IMR-90 (cell line): ENCODE measurements at regions not wholly inside any gene's neighbourhood (a gene's known extent, or its start where the extent isn't known, plus 50 kb on each side); places are given as distances from the start of the nearest gene placed in this dataset.

Source experiments
- ATAC-seq: fragments of 200-7000 bp; cut with Tn5 transposase; 2 replicates; pipeline ENCODE4 v1.9.1; 2020; ENCODE audit warnings: low read depth, mild to moderate bottlenecking, moderate library complexity
- BruUV-seq: library from RNA; stranded (reverse); fragments of 400-500 nt; replicated peaks from 2 replicates; lab custom pipeline; 2021; lab: Mats Ljungman, UMichigan
- CTCF ChIA-PET: fragments of 300-600 bp; formaldehyde crosslinking; extraction: SDS; loops from one replicate; lab custom pipeline; 2021; ENCODE audit warnings: antibody characterized with exemption; lab: Yijun Ruan, JAX
- POLR2A ChIA-PET: fragments of 300-600 bp; sonication (Branson Sonifier 250); formaldehyde crosslinking; loops from one replicate; lab custom pipeline; 2022; ENCODE audit warnings: antibody characterized with exemption; ENCODE audit not compliant: unreplicated experiment; lab: Charles Lee
- DNase-seq: peaks from one replicate; pipeline ENCODE4 v3.0.0; 2013
- H2AFZ ChIP-seq: replicated peaks from 2 replicates; pipeline ENCODE3; 2013; ENCODE audit warnings: low read length, mild to moderate bottlenecking; ENCODE audit not compliant: poor library complexity
- H2AK5ac ChIP-seq: 2 replicates; pipeline ENCODE4 v1.6.1; 2013; ENCODE audit warnings: low read depth, low read length, inconsistent platforms
- H2AK9ac ChIP-seq: replicated peaks from 2 replicates; pipeline ENCODE3; 2013; ENCODE audit warnings: mild to moderate bottlenecking, low read depth, low read length, moderate library complexity; ENCODE audit not compliant: poor library complexity
- H2BK120ac ChIP-seq: 2 replicates; pipeline ENCODE4 v1.6.1; 2013; ENCODE audit warnings: low read depth, low read length, inconsistent platforms
- H2BK15ac ChIP-seq: 3 replicates; pipeline ENCODE4 v1.6.1; 2013; ENCODE audit warnings: low read depth, low read length, inconsistent platforms
- H2BK20ac ChIP-seq: 2 replicates; pipeline ENCODE4 v1.6.1; 2013; ENCODE audit warnings: low read depth, mild to moderate bottlenecking, inconsistent platforms, low read length, moderate library complexity
- H2BK5ac ChIP-seq: 2 replicates; pipeline ENCODE4 v1.6.1; 2013; ENCODE audit warnings: mild to moderate bottlenecking, low read depth, low read length, inconsistent platforms; ENCODE audit not compliant: poor library complexity, severe bottlenecking
- H3K14ac ChIP-seq: replicated peaks from 2 replicates; pipeline ENCODE4 v1.6.1; 2013; ENCODE audit warnings: low read depth, low read length, inconsistent platforms
- H3K18ac ChIP-seq: 2 replicates; pipeline ENCODE4 v1.6.1; 2013; ENCODE audit warnings: low read depth, low read length, control low read depth
- H3K23ac ChIP-seq: 2 replicates; pipeline ENCODE4 v1.6.1; 2013; ENCODE audit warnings: low read depth, low read length, inconsistent platforms
- H3K27ac ChIP-seq: 2 replicates; pipeline ENCODE4 v1.5.1; 2013; ENCODE audit warnings: mild to moderate bottlenecking, control low read depth, low read length; ENCODE audit not compliant: insufficient read depth
- H3K27me3 ChIP-seq: 2 replicates; pipeline ENCODE4 v1.6.1; 2013; ENCODE audit warnings: low read length; ENCODE audit not compliant: control insufficient read depth, insufficient read depth
- H3K36me3 ChIP-seq: 2 replicates; pipeline ENCODE4 v1.6.1; 2013; ENCODE audit warnings: low read length, mixed read lengths; ENCODE audit not compliant: control insufficient read depth, insufficient read depth
- H3K4ac ChIP-seq: 2 replicates; pipeline ENCODE4 v1.6.1; 2013; ENCODE audit warnings: low read depth, low read length, inconsistent platforms
- H3K4me1 ChIP-seq: 2 replicates; pipeline ENCODE4 v1.6.1; 2013; ENCODE audit warnings: low read length, mixed read lengths; ENCODE audit not compliant: control insufficient read depth, insufficient read depth
- H3K4me2 ChIP-seq: 2 replicates; pipeline ENCODE4 v1.6.1; 2013; ENCODE audit warnings: low read depth, mild to moderate bottlenecking, control low read depth, low read length, moderate library complexity
- H3K4me3 ChIP-seq: 2 replicates; pipeline ENCODE4 v1.5.1; 2013; ENCODE audit warnings: low read depth, mild to moderate bottlenecking, control low read depth, low read length, moderate library complexity; ENCODE audit not compliant: insufficient read depth
- H3K56ac ChIP-seq: 2 replicates; pipeline ENCODE4 v1.6.1; 2013; ENCODE audit warnings: low read length, inconsistent platforms; ENCODE audit not compliant: insufficient read depth; ENCODE audit errors: extremely low read depth
- H3K79me1 ChIP-seq, 2 experiments: 2 replicates each; pipeline ENCODE4 v1.6.1; 2013; ENCODE audit warnings: low read length in 2 of 2, inconsistent platforms in 1 of 2, low read depth in 1 of 2
- H3K9ac ChIP-seq: 2 replicates; pipeline ENCODE4 v1.6.1; 2013; ENCODE audit warnings: low read depth, low read length, control low read depth
- H3K9me1 ChIP-seq: 2 replicates; pipeline ENCODE4 v1.6.1; 2013; ENCODE audit warnings: low read length, inconsistent platforms; ENCODE audit not compliant: insufficient read depth
- H3K9me3 ChIP-seq: 2 replicates; pipeline ENCODE4 v1.6.1; 2013; ENCODE audit warnings: low read length; ENCODE audit not compliant: control insufficient read depth, insufficient read depth
- H4K20me1 ChIP-seq: 2 replicates; pipeline ENCODE4 v1.6.1; 2013; ENCODE audit warnings: low read length, inconsistent platforms; ENCODE audit not compliant: insufficient read depth
- H4K5ac ChIP-seq: 2 replicates; pipeline ENCODE4 v1.6.1; 2013; ENCODE audit warnings: mild to moderate bottlenecking, low read depth, low read length, control low read depth
- H4K8ac ChIP-seq, 2 experiments: 2 replicates each; pipeline ENCODE4 v1.6.1; 2013; ENCODE audit warnings: low read depth in 2 of 2, low read length in 2 of 2, control low read depth in 1 of 2, inconsistent platforms in 1 of 2
- H4K91ac ChIP-seq: 2 replicates; pipeline ENCODE4 v1.6.1; 2013; ENCODE audit warnings: low read depth, low read length, inconsistent platforms; ENCODE audit not compliant: insufficient read depth
- FOS ChIP-seq: fragments of 150-350 bp; IDR thresholded peaks from 2 replicates; pipeline ENCODE4 v1.6.1; 2016; ENCODE audit warnings: low read depth, low read length
- MAFK ChIP-seq: IDR thresholded peaks from 2 replicates; pipeline ENCODE4 v1.6.1; 2012; ENCODE audit warnings: low read depth, low read length, improper control_type of control experiment
- MAZ ChIP-seq: IDR thresholded peaks from 2 replicates; pipeline ENCODE4 v1.6.1; 2012; ENCODE audit warnings: low read depth, mild to moderate bottlenecking, low read length, improper control_type of control experiment, moderate library complexity, borderline replicate concordance
- WGBS, 2 experiments: methylation state at CpG; one replicate each; pipeline versions ENCODE4 v1.1.5 to v1.1.7; 2013; ENCODE audit warnings: missing lambda C conversion rate in 2 of 2; ENCODE audit not compliant: insufficient read length in 1 of 2; ENCODE audit errors: extremely low coverage in 2 of 2; 5-methylcytosine and 5-hydroxymethylcytosine counted together
- dilution Hi-C: fragments of 300-500 bp; cut with HindIII; formaldehyde crosslinking; loops from one replicate; pipeline ENCODE4 v1.14.3; 2018; ENCODE audit warnings: low sequenced_read_pairs; ENCODE audit not compliant: unreplicated experiment
- in situ Hi-C: fragments of 300-500 bp; cut with MboI; formaldehyde crosslinking; loops from 3 replicates; pipeline ENCODE4 v1.14.3; 2019; ENCODE audit warnings: low sequenced_read_pairs, inconsistent platforms, mixed read lengths
- intact Hi-C: fragments of 100-400 bp; cut with micrococcal nuclease; formaldehyde crosslinking; loops from 2 replicates; pipeline ENCODE4 v1.10.0; 2022
- TF ChIP-seq, protein P1 (sequence below): fragments of 150-350 bp; IDR thresholded peaks from 2 replicates; pipeline ENCODE4 v1.6.1; 2016; ENCODE audit warnings: low read depth, mild to moderate bottlenecking, low read length, moderate library complexity, borderline replicate concordance

DNA sequence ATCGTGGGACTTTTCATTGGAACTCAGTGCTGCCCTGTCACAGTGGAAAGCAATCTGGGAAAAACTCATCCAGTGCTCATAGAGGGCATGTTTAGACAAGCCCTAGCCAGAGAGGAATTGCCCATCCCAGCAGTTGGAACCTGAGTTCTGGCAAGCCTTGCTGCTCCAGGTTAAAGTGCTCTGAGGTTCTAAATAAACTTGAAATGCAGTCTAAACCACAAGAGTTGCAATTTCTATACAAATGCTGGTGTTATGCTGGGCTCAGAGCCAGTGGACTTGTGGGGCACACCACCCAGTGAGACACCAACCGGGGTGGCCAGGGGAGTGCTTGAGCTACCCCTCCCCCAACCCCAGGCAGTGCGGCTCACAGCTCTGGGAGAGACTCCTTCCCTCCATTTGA is 142.8 kb upstream of the PPP1R2C start:
- H3K56ac ChIP-seq: no peak overlapping the region
- intact Hi-C loops (no loop called here), dilution Hi-C loops (no loop called here), in situ Hi-C loops (no loop called here)
- WGBS, 2 experiments: no CpG with 5 or more reads among the region's 3 CpGs
- H3K4me3 ChIP-seq: no peak overlapping the region
- DNase-seq (no peak), ATAC-seq (no peak)
- H2BK20ac ChIP-seq: no peak overlapping the region
- H4K91ac ChIP-seq: no peak overlapping the region
- no peak overlapping the region for H3K23ac ChIP-seq
- no peak overlapping the region for H2BK5ac ChIP-seq
- H3K14ac ChIP-seq: no peak overlapping the region
- no peak overlapping the region for H3K4ac ChIP-seq
- ChIA-PET CTCF (no interaction called here), POLR2A (no interaction called here)
- no peaks in the 10 kb centered on the region for H3K36me3 ChIP-seq
- H4K20me1 ChIP-seq: no peaks in the 10 kb centered on the region
- TF ChIP-seq MAFK (no peak), MAZ (no peak), FOS (no peak)
- TF ChIP-seq, protein P1, sequence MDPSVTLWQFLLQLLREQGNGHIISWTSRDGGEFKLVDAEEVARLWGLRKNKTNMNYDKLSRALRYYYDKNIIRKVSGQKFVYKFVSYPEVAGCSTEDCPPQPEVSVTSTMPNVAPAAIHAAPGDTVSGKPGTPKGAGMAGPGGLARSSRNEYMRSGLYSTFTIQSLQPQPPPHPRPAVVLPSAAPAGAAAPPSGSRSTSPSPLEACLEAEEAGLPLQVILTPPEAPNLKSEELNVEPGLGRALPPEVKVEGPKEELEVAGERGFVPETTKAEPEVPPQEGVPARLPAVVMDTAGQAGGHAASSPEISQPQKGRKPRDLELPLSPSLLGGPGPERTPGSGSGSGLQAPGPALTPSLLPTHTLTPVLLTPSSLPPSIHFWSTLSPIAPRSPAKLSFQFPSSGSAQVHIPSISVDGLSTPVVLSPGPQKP: no peak
- no peak overlapping the region for H4K5ac ChIP-seq
- no peaks in the 10 kb centered on the region for H3K9me3 ChIP-seq
- H3K79me1 ChIP-seq: no peaks in the 10 kb centered on the region
- H3K9ac ChIP-seq: no peak overlapping the region
- no peak overlapping the region for H2AK5ac ChIP-seq
- no peak overlapping the region for H2BK15ac ChIP-seq
- H4K8ac ChIP-seq: no peak overlapping the region
- no peaks in the 10 kb centered on the region for H3K27me3 ChIP-seq
- BruUV-seq: no TSS peak
- no peaks in the 10 kb centered on the region for H3K9me1 ChIP-seq
- H2AK9ac ChIP-seq: no peak overlapping the region
- no peak overlapping the region for H2AFZ ChIP-seq
- H3K4me2 ChIP-seq: no peak overlapping the region
- H3K27ac ChIP-seq: no peak overlapping the region
- no peak overlapping the region for H3K18ac ChIP-seq
- no peaks in the 10 kb centered on the region for H3K4me1 ChIP-seq
- H2BK120ac ChIP-seq: no peak overlapping the region
